A549 (cell line): ENCODE measurements at regions not wholly inside any gene's neighbourhood (a gene's known extent, or its start where the extent isn't known, plus 50 kb on each side); places are given as distances from the start of the nearest gene placed in this dataset.

Experiments used
- ATAC-seq, 2 experiments: fragments of 200-7000 bp in 1 of 2; fragments of >200 bp in 1 of 2; cut with Nextera tagmentation in 1 of 2; cut with Tn5 transposase in 1 of 2; 3 replicates each; pipeline versions ENCODE4 v1.8.0 to v1.9.1; 2018 to 2020; ENCODE audit warnings: mild to moderate bottlenecking in 1 of 2, moderate library complexity in 1 of 2
- CTCF ChIA-PET: fragments of 300-600 bp; sonication (Branson Sonifier 250); formaldehyde crosslinking; extraction: SDS; loops from one replicate; lab custom pipeline; 2021; ENCODE audit warnings: antibody characterized with exemption, inconsistent platforms; lab: Yijun Ruan, JAX
- POLR2A ChIA-PET: fragments of 350-600 bp; formaldehyde crosslinking; extraction: SDS; loops from one replicate; lab custom pipeline; 2021; ENCODE audit warnings: antibody characterized with exemption, inconsistent platforms; lab: Yijun Ruan, JAX
- DNase-seq, 2 experiments: peaks; one replicate each; pipeline versions ENCODE4 v3.0.0 to v3.0.0-alpha.2; 2011 to 2016; ENCODE audit warnings: low read depth in 1 of 2, low spot score in 1 of 2
- FAIRE-seq: peaks from 2 replicates; lab custom pipeline; 2011; peaks lifted over from hg19 to GRCh38; lab: Jason Lieb, UNC
- H3K27ac ChIP-seq, 2 experiments: fragments of >200 bp; sonication (Bioruptor Twin); formaldehyde crosslinking; 3 replicates each; pipeline ENCODE4 v1.5.1; 2016 to 2017
- H3K4me1 ChIP-seq: fragments of >200 bp; sonication (Bioruptor Twin); formaldehyde crosslinking; 3 replicates; pipeline ENCODE4 v1.6.1; 2016
- H3K4me2 ChIP-seq: fragments of >200 bp; sonication (Bioruptor Twin); formaldehyde crosslinking; 3 replicates; pipeline ENCODE4 v1.6.1; 2016
- H3K4me3 ChIP-seq: fragments of >200 bp; sonication (Bioruptor Twin); formaldehyde crosslinking; 3 replicates; pipeline ENCODE4 v1.5.1; 2016
- H3K9me3 ChIP-seq: fragments of >200 bp; sonication (Bioruptor Twin); formaldehyde crosslinking; 3 replicates; pipeline ENCODE4 v1.6.1; 2016
- CEBPB ChIP-seq, 2 experiments: fragments of >200 bp in 1 of 2; sonication (Bioruptor Twin) in 1 of 2; formaldehyde crosslinking in 1 of 2; IDR thresholded peaks; 2 replicates each; pipeline ENCODE4 v1.6.1; 2012 to 2016
- E2F6 ChIP-seq: IDR thresholded peaks from 2 replicates; pipeline ENCODE4 v1.6.1; 2012; ENCODE audit warnings: low read depth, borderline replicate concordance
- EHF ChIP-seq: fragments of 250-450 bp; sonication (Bioruptor Pico); IDR thresholded peaks from 2 replicates; pipeline ENCODE4 v1.5.0; 2020; ENCODE audit warnings: mild to moderate bottlenecking
- EP300 ChIP-seq, 2 experiments: fragments of >200 bp; sonication (Bioruptor Twin); formaldehyde crosslinking; IDR thresholded peaks; 2 replicates in 1 of 2; 3 replicates in 1 of 2; pipeline ENCODE4 v1.6.1; 2016 to 2017
- ESRRA ChIP-seq: fragments of 150-350 bp; IDR thresholded peaks from 2 replicates; pipeline ENCODE4 v1.6.1; 2014; ENCODE audit warnings: mild to moderate bottlenecking, low read length, borderline replicate concordance
- FOSL2 ChIP-seq, 2 experiments: fragments of 450-650 bp in 1 of 2; fragments of >200 bp in 1 of 2; sonication (Bioruptor Twin) in 1 of 2; formaldehyde crosslinking; IDR thresholded peaks; 2 replicates each; pipeline versions ENCODE4 v1.5.0 to v1.6.1; 2016 to 2020; ENCODE audit warnings: mild to moderate bottlenecking in 1 of 2, moderate library complexity in 1 of 2
- GATA3 ChIP-seq: IDR thresholded peaks from 2 replicates; pipeline ENCODE4 v1.6.1; 2012; ENCODE audit warnings: borderline replicate concordance
- HES2 ChIP-seq: fragments of >200 bp; sonication (Bioruptor Twin); formaldehyde crosslinking; IDR thresholded peaks from 2 replicates; pipeline ENCODE4 v1.6.1; 2016
- HEYL ChIP-seq: fragments of 250-450 bp; sonication (Bioruptor Pico); IDR thresholded peaks from 2 replicates; pipeline ENCODE4 v1.8.0; 2021; ENCODE audit warnings: mild to moderate bottlenecking, moderate library complexity
- HOXA7 ChIP-seq: fragments of 250-450 bp; sonication (Bioruptor Pico); IDR thresholded peaks from 2 replicates; pipeline ENCODE4 v1.5.0; 2020; ENCODE audit warnings: mild to moderate bottlenecking, moderate library complexity
- JUN ChIP-seq, 2 experiments: fragments of >200 bp; sonication (Bioruptor Twin); formaldehyde crosslinking; IDR thresholded peaks; 2 replicates in 1 of 2; 3 replicates in 1 of 2; pipeline ENCODE4 v1.6.1; 2016 to 2017
- JUNB ChIP-seq: fragments of >200 bp; sonication (Bioruptor Twin); formaldehyde crosslinking; IDR thresholded peaks from 2 replicates; pipeline ENCODE4 v1.6.1; 2016
- KDM5A ChIP-seq: fragments of 200-600 bp; sonication (generic); IDR thresholded peaks from 2 replicates; pipeline ENCODE4 v1.6.1; 2016; ENCODE audit warnings: antibody characterized with exemption, mild to moderate bottlenecking
- MAX ChIP-seq: IDR thresholded peaks from 2 replicates; pipeline ENCODE4 v1.6.1; 2012
- POLR2AphosphoS2 ChIP-seq: conservative IDR thresholded peaks from 2 replicates; pipeline ENCODE4 v1.6.1; 2012; ENCODE audit warnings: low read length, improper control_type of control experiment, inconsistent platforms
- RAD21 ChIP-seq, 2 experiments: fragments of >200 bp in 1 of 2; sonication (Bioruptor Twin) in 1 of 2; formaldehyde crosslinking in 1 of 2; IDR thresholded peaks in 1 of 2; conservative IDR thresholded peaks in 1 of 2; 2 replicates in 1 of 2; 3 replicates in 1 of 2; pipeline ENCODE4 v1.6.1; 2012 to 2018; ENCODE audit warnings: inconsistent platforms in 1 of 2
- REST ChIP-seq: fragments of 200-600 bp; sonication (generic); IDR thresholded peaks from 2 replicates; pipeline ENCODE4 v1.6.1; 2016; ENCODE audit warnings: antibody characterized with exemption, mild to moderate bottlenecking, moderate library complexity
- RFX5 ChIP-seq: fragments of 450-650 bp; IDR thresholded peaks from 2 replicates; pipeline ENCODE4 v1.7.1; 2014; ENCODE audit warnings: antibody characterized with exemption, mild to moderate bottlenecking, moderate library complexity
- ZC3H11A ChIP-seq: fragments of 450-650 bp; IDR thresholded peaks from 2 replicates; pipeline ENCODE4 v1.6.1; 2014; ENCODE audit warnings: antibody characterized with exemption, mild to moderate bottlenecking
- ZFP36 ChIP-seq: fragments of 450-650 bp; IDR thresholded peaks from 2 replicates; pipeline ENCODE4 v1.6.1; 2014; ENCODE audit warnings: borderline replicate concordance; ENCODE audit not compliant: partially characterized antibody
- ZNF302 ChIP-seq: fragments of 250-450 bp; sonication (Bioruptor Pico); IDR thresholded peaks from 2 replicates; pipeline ENCODE4 v1.9.0; 2021; ENCODE audit warnings: inconsistent platforms, mild to moderate bottlenecking, moderate library complexity
- WGBS: methylation state at CpG from one replicate; pipeline ENCODE4 v1.1.6; 2017; ENCODE audit errors: missing lambda C conversion rate; 5-methylcytosine and 5-hydroxymethylcytosine counted together

GRCh38 chr12:105459760-105460330 is 129.4 kb downstream of the C12orf75 start:
- ChIA-PET POLR2A (no interaction called here), CTCF (interaction anchor here (1.2 kb wide), 1 partner anchor 39 kb away, joined by 3 read pairs; no protein-coding TSS in a partner anchor)
- H3K4me2 ChIP-seq: no peak overlapping the region
- peaks cover 9% of the 10 kb centered on the region; the same call in 2 of the 3 replicates for H3K9me3 ChIP-seq
- 70% methylated on average over 6 of the region's 6 CpGs for WGBS
- FAIRE-seq (no peak), ATAC-seq (no peak), DNase-seq (no peak)
- TF ChIP-seq E2F6 (no peak), EP300 (IDR thresholded peaks at IDR 0.05) (no peak), CEBPB (IDR thresholded peaks at IDR 0.05) (no peak), HOXA7 (CRISPR knock-in tag) (no peak)
- H3K4me3 ChIP-seq: no peak overlapping the region
- H3K27ac ChIP-seq: no peak overlapping the region
- H3K4me1 ChIP-seq: no peaks in the 10 kb centered on the region

- DNase-seq: no peak
- H3K27ac ChIP-seq: no peak overlapping the region
- no peak for FAIRE-seq
- TF ChIP-seq EHF (CRISPR knock-in tag) (no peak), HES2 (no peak), RFX5 (no peak), E2F6 (no peak), ZNF302 (CRISPR knock-in tag) (no peak), FOSL2 (IDR thresholded peaks at IDR 0.05) (no peak), FOSL2 (CRISPR knock-in tag; IDR thresholded peaks at IDR 0.05) (no peak), HEYL (no peak), EP300 (IDR thresholded peaks at IDR 0.05) (no peak), JUNB (no peak), ESRRA (no peak), JUN (IDR thresholded peaks at IDR 0.05) (no peak)
- ChIA-PET CTCF (interaction anchor here (0.7 to 1.0 kb wide), 3 partner anchors 18 to 689 kb away, joined by 3 read pairs; no protein-coding TSS in a partner anchor), POLR2A (interaction anchor here (0.6 kb wide), 1 partner anchor 1105 kb away, joined by 3 read pairs; no protein-coding TSS in a partner anchor)
- no peak overlapping the region for H3K4me3 ChIP-seq
- no peaks in the 10 kb centered on the region for H3K4me1 ChIP-seq
- no peak overlapping the region for H3K4me2 ChIP-seq
- ATAC-seq: no peak
- 64% methylated on average over 4 of the region's 4 CpGs for WGBS
- H3K9me3 ChIP-seq: peaks cover 9% of the 10 kb centered on the region; the same call in 2 of the 3 replicates
These were observed 130.9 kb downstream of the C12orf75 start for GRCh38 chr12:105461271-105461943.

- WGBS: 66% methylated on average over 7 of the region's 7 CpGs
- FAIRE-seq (no peak), ATAC-seq (no peak), DNase-seq (no peak)
- CTCF ChIA-PET: interaction anchor here (0.7 to 1.2 kb wide), 2 partner anchors 17 to 28 kb away, joined by 3 read pairs; no protein-coding TSS in a partner anchor
- Histone ChIP-seq H3K4me2 (no peak overlapping the region), H3K4me3 (no peak overlapping the region), H3K27ac (no peak overlapping the region), H3K9me3 (peaks cover 9% of the 10 kb centered on the region; the same call in 2 of the 3 replicates), H3K4me1 (no peaks in the 10 kb centered on the region)
- POLR2A ChIA-PET: interaction anchor here (0.6 kb wide), 1 partner anchor 1105 kb away, joined by 3 read pairs; no protein-coding TSS in a partner anchor
- no peak for TF ChIP-seq HES2
- TF ChIP-seq EP300 (IDR thresholded peaks at IDR 0.05): no peak
- no peak for TF ChIP-seq MAX
- no peak for TF ChIP-seq HEYL
- no peak for TF ChIP-seq RAD21 (conservative IDR thresholded peaks at IDR 0.05 in 1 of 2, IDR thresholded peaks at IDR 0.05 in 1 of 2)
- no peak for TF ChIP-seq ZFP36
- TF ChIP-seq KDM5A: no peak
- no peak for TF ChIP-seq GATA3
- no peak for TF ChIP-seq POLR2AphosphoS2
- no peak for TF ChIP-seq REST
- TF ChIP-seq JUNB: no peak
- TF ChIP-seq ZC3H11A: no peak
These were observed 131.7 kb downstream of the C12orf75 start for GRCh38 chr12:105461944-105462762.
